ENCODE measurements at regions not wholly inside any gene's neighbourhood (a gene's known extent, or its start where the extent isn't known, plus 50 kb on each side); places are given as distances from the start of the nearest gene placed in this dataset.

GRCh38 chr20:48395816-48396546 lies 431.8 kb downstream of the PREX1 start:
- no peak overlapping the region for H2AFZ ChIP-seq (ENCODE audit: low read length)
- CTCF ChIA-PET (ENCODE audit: low intra/inter-chr PET ratio, low total read pairs), result no interaction called here
- POLR2A ChIA-PET, result interaction anchor here (2.4 to 3.6 kb wide), 3 partner anchors 14 to 23 kb away, joined by 18 to 30 read pairs (median 24); no protein-coding TSS in a partner anchor
- no peaks in the 10 kb centered on the region for H3K36me3 ChIP-seq (replicated peaks in 1 of 2; ENCODE audit: control insufficient read depth in 1 of 2, insufficient read depth in 2 of 2, low read length in 2 of 2)
- ATAC-seq (no peak), FAIRE-seq (no peak), DNase-seq (ENCODE audit: low spot score) (no peak)
- peaks cover 85% of the 10 kb centered on the region for H3K4me1 ChIP-seq (ENCODE audit: insufficient read depth, low read length)
- H3K9ac ChIP-seq (ENCODE audit: insufficient read depth, low read depth, low read length), result no peak overlapping the region
- no peak overlapping the region for H3K4me2 ChIP-seq (ENCODE audit: low read depth, low read length)
- H3K9me3 ChIP-seq (ENCODE audit: low read length), result peaks cover 8% of the 10 kb centered on the region
- in situ Hi-C loops (cut with HindIII; ENCODE audit: extremely low pct_ligation_motif_present, low pct_unique_long_range_greater_than_20kb), result no loop called here
- intact Hi-C loops (cut with micrococcal nuclease; ENCODE audit: unreplicated experiment), result no loop called here
- H3K4me3 ChIP-seq (replicated peaks in 1 of 3; ENCODE audit: insufficient read depth in 1 of 3, low read depth in 2 of 3, low read length in 3 of 3), result no peak overlapping the region
- H4K20me1 ChIP-seq (ENCODE audit: insufficient read depth, low read length), result no peaks in the 10 kb centered on the region
- no peaks in the 10 kb centered on the region for H3K27me3 ChIP-seq (ENCODE audit: control insufficient read depth in 1 of 2, insufficient read depth in 2 of 2, low read length in 2 of 2)
- BruUV-seq (replicated peaks), result no TSS peak
- no peaks in the 10 kb centered on the region for H3K79me2 ChIP-seq (ENCODE audit: insufficient read depth, low read length)
- 90% methylated on average over 9 of the region's 9 CpGs for WGBS (ENCODE audit: low lambda C conversion rate)
- TF ChIP-seq KLF6 (CRISPR knock-in tag; IDR thresholded peaks at IDR 0.05), result no peak
- H3K27ac ChIP-seq (ENCODE audit: extremely low read length, insufficient read depth, low read length), result no peak overlapping the region

- ATAC-seq (peak; percentile 56), DNase-seq (ENCODE audit: low spot score) (peak; percentile 71), FAIRE-seq (peak; percentile 76)
- Histone ChIP-seq H3K4me1 (ENCODE audit: insufficient read depth, low read length) (peaks cover 71% of the 10 kb centered on the region), H3K27me3 (ENCODE audit: control insufficient read depth in 1 of 2, insufficient read depth in 2 of 2, low read length in 2 of 2) (peaks cover 0 to 2% of the 10 kb centered on the region in 2 experiments; a peak in 1 of 5 replicates), H3K36me3 (replicated peaks in 1 of 2; ENCODE audit: control insufficient read depth in 1 of 2, insufficient read depth in 2 of 2, low read length in 2 of 2) (no peaks in the 10 kb centered on the region), H3K9ac (ENCODE audit: insufficient read depth, low read depth, low read length) (peak overlapping the region; percentile 35; the same call in 1 of the 2 replicates), H3K9me3 (ENCODE audit: low read length) (peaks cover 8% of the 10 kb centered on the region), H3K27ac (ENCODE audit: extremely low read length, insufficient read depth, low read length) (peak overlapping the region; percentile 39), H3K4me2 (ENCODE audit: low read depth, low read length) (peak overlapping the region; percentile 65), H2AFZ (ENCODE audit: low read length) (peak overlapping the region; percentile 25), H4K20me1 (ENCODE audit: insufficient read depth, low read length) (no peaks in the 10 kb centered on the region), H3K79me2 (ENCODE audit: insufficient read depth, low read length) (no peaks in the 10 kb centered on the region), H3K4me3 (replicated peaks in 1 of 3; ENCODE audit: insufficient read depth in 1 of 3, low read depth in 2 of 3, low read length in 3 of 3) (0 out of 6 replicates have a peak overlapping the region, but pooled peaks of 1 of the 3 experiments have one; percentile 2)
- ChIA-PET CTCF (ENCODE audit: low intra/inter-chr PET ratio, low total read pairs) (no interaction called here), POLR2A (interaction anchor here (1.0 to 3.6 kb wide), 10 partner anchors 10 to 421 kb away, joined by 3 to 30 read pairs (median 8); no protein-coding TSS in a partner anchor)
- intact Hi-C loops (cut with micrococcal nuclease; ENCODE audit: unreplicated experiment), result loop anchor here (1.0 kb wide), 1 partner anchor 21 kb away; no protein-coding TSS in a partner anchor
- 31% methylated on average over 9 of the region's 9 CpGs for WGBS (ENCODE audit: low lambda C conversion rate)
- in situ Hi-C loops (cut with HindIII; ENCODE audit: extremely low pct_ligation_motif_present, low pct_unique_long_range_greater_than_20kb), result no loop called here
- no TSS peak for BruUV-seq (replicated peaks)
- TF ChIP-seq ZFP37 (CRISPR knock-in tag; IDR thresholded peaks at IDR 0.05; ENCODE audit: borderline replicate concordance) (no peak), KMT2A (CRISPR knock-in tag; IDR thresholded peaks at IDR 0.05) (no peak), ZNF33B (CRISPR knock-in tag; IDR thresholded peaks at IDR 0.05) (no peak; the same call in 1 of the 2 replicates), ATAD3A (CRISPR knock-in tag; IDR thresholded peaks at IDR 0.05) (no peak), ZXDC (CRISPR knock-in tag; IDR thresholded peaks at IDR 0.05) (no peak; the same call in 1 of the 2 replicates), SRSF4 (IDR thresholded peaks at IDR 0.05; ENCODE audit: low read depth, low read length, poor library complexity, severe bottlenecking) (no peak), ZMYM4 (CRISPR knock-in tag; IDR thresholded peaks at IDR 0.05) (peak; percentile 88), PTBP1 (IDR thresholded peaks at IDR 0.05; ENCODE audit: low read depth, low read length, poor library complexity, severe bottlenecking) (no peak), PRDM15 (CRISPR knock-in tag; IDR thresholded peaks at IDR 0.05) (0 out of 2 replicates have a peak, but pooled peaks have one; percentile 41)
Measured at GRCh38 chr20:48394415-48395081, 433.3 kb downstream of the PREX1 start.
